Stimulated activated naive CD8-positive, alpha-beta T cell treated with anti-CD3 and anti-CD28 coated beads, Interleukin-15, Interleukin-2, amounts not matched to agents 100 U/mL and 50 U/mL, for 24 hours (primary cell): ENCODE measurements at regions not wholly inside any gene's neighbourhood (a gene's known extent, or its start where the extent isn't known, plus 50 kb on each side); places are given as distances from the start of the nearest gene placed in this dataset.

Source experiments
- ATAC-seq: fragments of 150-1000 bp; cut with Tn5 transposase; one replicate; pipeline ENCODE4 v1.10.0; 2021
- DNase-seq: peaks from one replicate; pipeline ENCODE4 v3.0.0; 2021

- ATAC-seq (no peak), DNase-seq (no peak)
Measured at GRCh38 chr2:228653884-228654283, 472.4 kb upstream of the SPHKAP start.

DNA sequence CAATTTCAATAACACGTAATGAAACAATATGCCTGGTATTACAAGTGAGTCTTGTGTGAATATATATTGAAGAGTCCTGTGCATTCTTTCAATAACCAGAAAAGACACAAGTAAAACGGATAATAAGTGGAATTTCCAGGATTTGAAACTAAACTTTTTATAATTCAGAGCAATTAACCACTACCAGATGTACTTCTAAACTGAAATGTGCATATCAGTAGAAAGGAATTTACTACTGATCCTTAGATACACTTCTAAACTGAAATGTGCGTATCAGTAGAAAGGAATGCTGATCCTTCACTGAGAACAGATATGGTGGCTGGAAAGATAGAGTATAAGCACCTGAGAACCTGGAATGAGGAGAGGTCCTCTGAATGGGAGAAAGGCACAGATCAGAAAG is 470.9 kb upstream of the SPHKAP start:
- ATAC-seq = no peak
- DNase-seq = no peak

- ATAC-seq (no peak), DNase-seq (no peak)
Measured at GRCh38 chr2:228649876-228650275, 468.4 kb upstream of the SPHKAP start.

- ATAC-seq (no peak), DNase-seq (no peak)
Measured at GRCh38 chr2:228649447-228649846, 468.0 kb upstream of the SPHKAP start.

GRCh38 chr2:228648541-228648940 is 467.1 kb upstream of the SPHKAP start:
- no peak for ATAC-seq
- DNase-seq = no peak

DNA sequence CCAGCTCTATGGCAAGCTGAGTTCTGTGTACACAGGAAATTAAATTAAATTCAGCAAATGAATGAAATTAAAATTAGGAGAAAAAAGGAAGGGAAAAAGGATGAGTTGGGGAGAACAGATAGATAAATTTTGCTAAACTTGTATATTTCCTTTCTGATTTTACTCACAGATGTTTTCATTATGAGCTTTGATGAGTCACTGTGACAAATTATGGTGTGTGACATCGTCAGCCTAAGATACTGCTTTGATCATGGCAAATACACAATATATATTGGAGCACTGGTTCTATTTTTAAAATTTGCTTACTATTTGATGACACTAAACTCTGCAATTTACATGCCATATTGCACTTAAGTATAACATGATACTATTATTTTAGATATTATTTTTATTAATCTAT is 464.6 kb upstream of the SPHKAP start:
- no peak for ATAC-seq
- DNase-seq = no peak

- DNase-seq (no peak), ATAC-seq (no peak)
Measured at GRCh38 chr2:228644199-228644598, 462.7 kb upstream of the SPHKAP start.

- ATAC-seq (no peak), DNase-seq (no peak)
Measured at GRCh38 chr2:228642861-228643260, 461.4 kb upstream of the SPHKAP start.

GRCh38 chr2:228630786-228631185 is 449.3 kb upstream of the SPHKAP start:
- no peak for ATAC-seq
- DNase-seq = no peak

- DNase-seq (no peak), ATAC-seq (no peak)
Measured at GRCh38 chr2:228629251-228629650, 447.8 kb upstream of the SPHKAP start.

- DNase-seq (no peak), ATAC-seq (no peak)
Measured at GRCh38 chr2:228628682-228629081, 447.2 kb upstream of the SPHKAP start.

DNA sequence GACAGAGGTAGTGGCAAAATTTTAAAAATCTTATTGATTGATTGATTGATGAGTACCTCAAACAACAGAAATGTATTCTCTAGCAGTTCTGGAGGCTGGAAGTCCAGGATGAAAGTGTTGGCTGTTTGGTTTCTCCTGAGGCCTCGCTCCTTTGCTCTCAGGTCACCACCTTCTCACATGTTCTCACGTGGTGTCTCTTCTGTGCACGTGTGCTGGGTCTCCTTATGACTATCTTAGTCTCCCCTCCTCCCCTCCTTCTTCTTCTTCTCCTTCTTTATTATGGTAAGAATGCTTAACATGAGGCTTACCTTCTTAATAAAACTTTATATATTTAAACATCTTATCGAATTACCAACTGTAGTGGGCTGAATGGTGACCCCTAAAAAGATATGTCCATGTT is 446.0 kb upstream of the SPHKAP start:
- ATAC-seq = no peak

DNA sequence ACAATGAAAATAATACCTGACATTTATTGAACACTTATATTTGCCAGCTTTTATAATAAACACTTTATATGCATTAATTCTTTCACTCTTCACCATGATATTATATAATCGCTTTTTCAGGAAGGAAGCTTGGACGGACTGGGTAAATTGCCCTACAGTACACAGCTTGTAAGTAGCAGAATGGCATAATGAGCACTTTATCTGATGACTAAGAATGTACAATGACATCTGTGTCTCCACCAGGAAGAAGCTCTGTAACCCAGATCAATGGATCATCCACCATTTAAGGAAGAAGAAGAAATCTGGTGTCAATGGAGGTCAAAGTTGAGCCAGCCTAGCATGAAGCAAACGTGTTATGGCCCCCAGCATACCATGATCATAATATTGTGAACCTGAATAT is 444.0 kb upstream of the SPHKAP start:
- ATAC-seq (no peak), DNase-seq (no peak)

More for the DNA sequence above, 446.0 kb upstream of the SPHKAP start:
- DNase-seq = no peak

GRCh38 chr2:228624733-228625132 is 443.2 kb upstream of the SPHKAP start:
- ATAC-seq (no peak), DNase-seq (no peak)

GRCh38 chr2:228615496-228615895 is 434.0 kb upstream of the SPHKAP start:
- ATAC-seq (no peak), DNase-seq (no peak)

GRCh38 chr2:228614741-228615140 is 433.3 kb upstream of the SPHKAP start:
- DNase-seq = no peak
- no peak for ATAC-seq

DNA sequence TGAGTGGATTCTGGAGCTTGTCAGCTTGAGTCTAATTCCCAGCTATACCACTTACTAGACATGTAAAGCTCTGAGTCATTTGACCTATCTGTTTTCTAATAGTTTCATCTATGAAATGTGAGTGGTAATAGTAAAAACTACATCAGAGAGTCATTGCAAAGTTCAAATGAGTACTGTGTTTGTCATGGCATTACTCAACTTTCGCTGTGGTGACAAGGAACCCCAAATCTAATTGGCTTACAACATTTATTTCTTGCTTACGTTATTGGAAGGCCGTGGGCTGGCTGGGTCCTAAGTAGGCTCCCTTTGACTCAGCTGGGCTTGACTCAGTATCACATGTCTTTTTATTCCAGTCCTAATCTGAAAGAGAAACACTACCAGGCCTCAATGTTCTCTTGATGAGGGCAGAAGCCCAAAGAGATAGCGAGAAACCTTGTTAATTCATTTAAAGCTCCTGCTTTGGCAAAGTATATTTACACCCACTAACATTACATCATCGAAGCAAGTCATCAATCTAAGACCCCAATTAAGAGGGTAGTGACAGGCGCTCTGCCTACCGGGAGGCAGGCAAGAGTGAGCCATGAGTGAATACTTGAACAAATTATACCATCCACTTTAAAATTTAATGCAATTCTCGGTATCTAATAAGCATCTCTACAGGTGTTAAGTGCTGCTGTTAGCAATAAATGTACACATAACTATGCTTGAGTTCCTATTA is 431.8 kb upstream of the SPHKAP start:
- DNase-seq (no peak), ATAC-seq (peak; percentile 57)

DNA sequence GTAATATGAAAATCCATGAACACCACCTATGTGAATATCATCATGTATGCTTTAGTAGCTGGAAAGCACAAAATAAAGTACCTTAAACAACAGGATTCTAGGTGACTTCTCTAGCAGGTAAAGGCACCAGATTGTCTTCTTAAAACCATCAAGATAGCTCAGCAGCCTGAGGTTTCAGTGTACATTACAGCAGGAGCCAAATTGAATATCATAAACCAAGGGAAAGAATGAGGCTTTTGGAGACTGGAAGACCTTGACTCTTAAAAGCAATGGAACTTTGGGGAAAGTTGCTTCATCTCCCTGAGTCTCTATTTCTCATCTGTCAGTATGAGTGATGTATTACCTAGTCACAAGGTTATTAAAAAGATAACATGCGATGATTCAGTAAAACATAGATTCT is 429.7 kb upstream of the SPHKAP start:
- DNase-seq (no peak), ATAC-seq (no peak)

DNA sequence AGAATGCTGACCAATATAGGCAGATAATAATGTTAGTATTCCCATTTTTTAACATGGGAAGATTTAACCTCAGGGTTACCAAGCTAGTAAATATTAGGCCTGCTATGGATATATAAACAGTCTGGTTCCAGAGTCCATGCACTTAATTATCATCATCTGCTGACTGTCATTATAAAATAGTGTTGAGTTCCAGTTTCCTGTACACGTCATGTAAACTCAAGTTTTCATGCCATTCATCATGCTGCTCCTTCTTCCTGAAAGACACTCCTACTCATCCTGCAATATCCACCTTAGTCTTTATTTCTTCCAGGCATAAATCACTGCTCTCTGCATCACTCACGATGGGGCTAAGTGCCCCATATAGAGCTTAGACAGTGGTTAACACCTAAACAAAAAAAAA is 420.8 kb upstream of the SPHKAP start:
- DNase-seq (no peak), ATAC-seq (no peak)

DNA sequence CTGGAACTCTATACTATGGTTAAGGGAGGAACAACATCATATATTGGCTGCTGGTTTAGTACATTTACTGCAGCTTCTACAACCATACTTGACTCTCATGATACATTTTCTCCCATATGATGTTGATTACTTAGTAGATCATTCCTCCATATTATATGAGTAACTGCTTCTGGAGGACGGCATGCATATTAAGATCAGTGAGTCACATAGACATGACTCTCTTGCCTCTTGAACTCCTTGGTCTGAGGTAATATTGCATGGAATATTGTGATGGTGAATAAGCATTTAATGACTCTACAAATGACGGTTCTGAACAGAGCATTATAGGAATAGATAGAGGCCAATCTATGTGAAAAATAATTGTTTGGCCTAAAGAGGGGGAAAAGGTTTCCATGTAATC is 418.8 kb upstream of the SPHKAP start:
- ATAC-seq = no peak

DNA sequence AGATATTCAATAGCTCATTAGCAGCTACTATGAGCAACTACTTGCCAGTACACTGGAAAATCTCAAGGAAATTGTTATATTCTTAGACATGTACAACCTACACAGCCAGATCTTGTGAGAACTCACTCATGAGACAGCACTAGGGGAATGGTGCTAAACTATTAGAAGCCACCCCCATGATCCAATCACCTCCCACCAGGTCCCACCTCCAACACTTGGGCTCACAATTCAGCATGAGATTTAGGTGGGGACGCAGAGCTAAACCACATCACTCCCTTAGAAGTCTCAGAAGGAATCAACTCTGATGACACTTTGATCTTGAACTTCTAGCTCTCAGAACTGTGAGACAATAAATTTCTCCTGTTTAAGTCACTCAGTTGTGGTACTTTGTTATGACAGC is 418.3 kb upstream of the SPHKAP start:
- ATAC-seq (no peak), DNase-seq (no peak)

More for the DNA sequence above, 418.8 kb upstream of the SPHKAP start:
- DNase-seq = no peak

DNA sequence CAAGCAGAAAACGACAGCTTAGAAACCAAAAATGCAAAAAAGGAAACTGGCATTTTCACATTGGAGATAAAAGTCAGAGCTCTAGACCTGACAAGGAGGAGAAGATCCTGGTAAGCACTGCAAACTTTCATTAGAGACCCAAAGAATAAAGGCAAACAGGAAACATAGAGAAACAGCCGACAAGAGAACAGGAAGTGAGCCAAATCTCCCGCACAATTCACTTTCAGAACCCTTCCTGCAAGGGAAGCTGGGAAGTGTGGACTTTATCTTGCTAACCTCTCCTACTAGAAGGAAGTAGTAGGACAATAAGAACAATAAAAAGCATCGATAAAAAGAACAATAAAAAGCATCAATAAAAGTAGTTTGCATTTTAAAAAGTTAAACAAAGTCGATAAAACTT is 417.8 kb upstream of the SPHKAP start:
- no peak for DNase-seq
- no peak for ATAC-seq

- DNase-seq = no peak
- ATAC-seq = no peak
Measured at GRCh38 chr2:228597032-228597431, 415.5 kb upstream of the SPHKAP start.

GRCh38 chr2:228594012-228594411 is 412.5 kb upstream of the SPHKAP start:
- no peak for ATAC-seq
- DNase-seq = no peak

- no peak for ATAC-seq
- DNase-seq = no peak
Measured at GRCh38 chr2:228592925-228593324, 411.4 kb upstream of the SPHKAP start.
